ENCODE measurements at regions not wholly inside any gene's neighbourhood (a gene's known extent, or its start where the extent isn't known, plus 50 kb on each side); places are given as distances from the start of the nearest gene placed in this dataset.

- Histone ChIP-seq H3K27me3 (no peaks in the 10 kb centered on the region), H3K36me3 (no peaks in the 10 kb centered on the region), H3K9me3 (no peaks in the 10 kb centered on the region), H3K4me3 (no peak overlapping the region), H3K4me1 (peaks cover 0 to 10% (median 7%) of the 10 kb centered on the region in 4 donors), H3K27ac (no peak overlapping the region)
- in situ Hi-C loops (cut with MboI; ENCODE audit: low pct_ligation_motif_present in 1 of 4, low pct_unique_long_range_greater_than_20kb in 1 of 4, low sequenced_read_pairs in 3 of 4) = no loop called here
- WGBS, 2 donors (ENCODE audit: low coverage in 1 of 2) = 95 to 100% methylated on average over 2 to 12 of the region's 12 CpGs
- TF ChIP-seq CTCF (IDR thresholded peaks at IDR 0.05) = no peak
- no peak for TF ChIP-seq POLR2AphosphoS5 (IDR thresholded peaks at IDR 0.05)
- TF ChIP-seq POLR2A (IDR thresholded peaks at IDR 0.05) = no peak
- no peak for TF ChIP-seq EP300 (IDR thresholded peaks at IDR 0.05; ENCODE audit: low read depth)
- no peak for DNase-seq
- intact Hi-C loops (cut with DNase I; ENCODE audit: low total_unique reads) = no loop called here
Observed at GRCh38 chr11:15896026-15896425, 460.3 kb downstream of the SOX6 start.

- in situ Hi-C loops (cut with MboI; ENCODE audit: low pct_ligation_motif_present in 1 of 4, low pct_unique_long_range_greater_than_20kb in 1 of 4, low sequenced_read_pairs in 3 of 4) = no loop called here
- Histone ChIP-seq H3K9me3 (no peaks in the 10 kb centered on the region), H3K36me3 (no peaks in the 10 kb centered on the region), H3K27me3 (no peaks in the 10 kb centered on the region), H3K4me3 (no peak overlapping the region), H3K27ac (no peak overlapping the region), H3K4me1 (peaks cover 2 to 15% (median 7%) of the 10 kb centered on the region in 4 donors)
- no peak for DNase-seq
- TF ChIP-seq EP300 (IDR thresholded peaks at IDR 0.05; ENCODE audit: low read depth) = no peak
- TF ChIP-seq POLR2A (IDR thresholded peaks at IDR 0.05) = no peak
- TF ChIP-seq POLR2AphosphoS5 (IDR thresholded peaks at IDR 0.05) = no peak
- TF ChIP-seq CTCF (IDR thresholded peaks at IDR 0.05) = no peak
- intact Hi-C loops (cut with DNase I; ENCODE audit: low total_unique reads) = no loop called here
- 93% methylated on average over 3 of the region's 3 CpGs; no CpG with 5 or more reads in 1 of the 2 donors for WGBS, 2 donors (ENCODE audit: low coverage in 1 of 2)
Observed at GRCh38 chr11:15896530-15896929, 459.8 kb downstream of the SOX6 start.

GRCh38 chr11:15897211-15897960 is 459.0 kb downstream of the SOX6 start:
- TF ChIP-seq POLR2A (IDR thresholded peaks at IDR 0.05) (no peak), EP300 (IDR thresholded peaks at IDR 0.05; ENCODE audit: low read depth) (no peak), CTCF (IDR thresholded peaks at IDR 0.05) (no peak), POLR2AphosphoS5 (IDR thresholded peaks at IDR 0.05) (no peak)
- in situ Hi-C loops (cut with MboI; ENCODE audit: low pct_ligation_motif_present in 1 of 4, low pct_unique_long_range_greater_than_20kb in 1 of 4, low sequenced_read_pairs in 3 of 4) (no loop called here), intact Hi-C loops (cut with DNase I; ENCODE audit: low total_unique reads) (no loop called here)
- H3K4me3 ChIP-seq = no peak overlapping the region
- 66 to 75% methylated on average over 3 to 6 of the region's 6 CpGs for WGBS, 2 donors (ENCODE audit: low coverage in 1 of 2)
- no peaks in the 10 kb centered on the region for H3K36me3 ChIP-seq
- DNase-seq = no peak
- no peak overlapping the region for H3K27ac ChIP-seq
- H3K9me3 ChIP-seq = no peaks in the 10 kb centered on the region
- peaks cover 6 to 22% (median 8%) of the 10 kb centered on the region in 4 donors for H3K4me1 ChIP-seq
- H3K27me3 ChIP-seq = no peaks in the 10 kb centered on the region

- WGBS, 2 donors (ENCODE audit: low coverage in 1 of 2) = 77 to 94% methylated on average over 2 to 6 of the region's 6 CpGs
- peak overlapping the region in 2 of 4 donors; percentile 17 to 33 for H3K27ac ChIP-seq
- in situ Hi-C loops (cut with MboI; ENCODE audit: low pct_ligation_motif_present in 1 of 4, low pct_unique_long_range_greater_than_20kb in 1 of 4, low sequenced_read_pairs in 3 of 4) = loop anchor here in 1 of 4 donors (25.0 kb wide), 1 partner anchor 711 kb away; no protein-coding TSS in a partner anchor
Observed at GRCh38 chr11:15901054-15901453, 455.3 kb downstream of the SOX6 start.

More at GRCh38 chr11:15901054-15901453, 455.3 kb downstream of the SOX6 start:
- DNase-seq = no peak
- Histone ChIP-seq H3K36me3 (no peaks in the 10 kb centered on the region), H3K9me3 (no peaks in the 10 kb centered on the region), H3K4me1 (peaks cover 0 to 12% (median 4%) of the 10 kb centered on the region in 4 donors), H3K27me3 (no peaks in the 10 kb centered on the region), H3K4me3 (no peak overlapping the region)
- no peak for TF ChIP-seq POLR2AphosphoS5 (IDR thresholded peaks at IDR 0.05)
- TF ChIP-seq EP300 (IDR thresholded peaks at IDR 0.05; ENCODE audit: low read depth) = no peak
- TF ChIP-seq POLR2A (IDR thresholded peaks at IDR 0.05) = no peak
- TF ChIP-seq CTCF (IDR thresholded peaks at IDR 0.05) = no peak
- intact Hi-C loops (cut with DNase I; ENCODE audit: low total_unique reads) = no loop called here
